Activated CD4-positive, CD25-positive, alpha-beta regulatory T cell treated with anti-CD3 and anti-CD28 coated beads, Interleukin-2, amount 50 U/mL, for 16 hours (primary cell): ENCODE measurements at regions not wholly inside any gene's neighbourhood (a gene's known extent, or its start where the extent isn't known, plus 50 kb on each side); places are given as distances from the start of the nearest gene placed in this dataset.

ENCODE experiments used
- DNase-seq: peaks from one replicate; pipeline ENCODE4 v3.0.0-alpha.2; 2020; ENCODE audit warnings: low read depth, low spot score

DNA sequence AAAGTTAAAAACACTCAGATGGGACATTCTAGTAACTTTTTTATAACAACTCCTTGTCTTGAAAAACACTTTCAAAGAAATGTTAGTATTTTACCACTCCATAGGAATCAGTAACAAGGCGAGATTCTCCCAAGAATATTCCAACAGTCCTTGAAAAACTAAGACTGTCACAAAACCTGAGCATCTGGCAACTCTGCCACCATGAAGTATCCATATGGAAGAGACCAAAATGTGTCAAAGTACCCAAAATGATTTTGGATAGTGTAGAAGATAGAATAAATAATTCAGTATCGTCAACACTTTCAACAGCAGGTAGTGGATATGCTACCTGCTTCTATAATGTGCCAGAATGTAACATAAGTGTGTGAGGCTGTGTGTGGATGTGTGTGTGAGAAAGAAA is 361.8 kb downstream of the ZEB2 start:
- DNase-seq, result no peak

DNA sequence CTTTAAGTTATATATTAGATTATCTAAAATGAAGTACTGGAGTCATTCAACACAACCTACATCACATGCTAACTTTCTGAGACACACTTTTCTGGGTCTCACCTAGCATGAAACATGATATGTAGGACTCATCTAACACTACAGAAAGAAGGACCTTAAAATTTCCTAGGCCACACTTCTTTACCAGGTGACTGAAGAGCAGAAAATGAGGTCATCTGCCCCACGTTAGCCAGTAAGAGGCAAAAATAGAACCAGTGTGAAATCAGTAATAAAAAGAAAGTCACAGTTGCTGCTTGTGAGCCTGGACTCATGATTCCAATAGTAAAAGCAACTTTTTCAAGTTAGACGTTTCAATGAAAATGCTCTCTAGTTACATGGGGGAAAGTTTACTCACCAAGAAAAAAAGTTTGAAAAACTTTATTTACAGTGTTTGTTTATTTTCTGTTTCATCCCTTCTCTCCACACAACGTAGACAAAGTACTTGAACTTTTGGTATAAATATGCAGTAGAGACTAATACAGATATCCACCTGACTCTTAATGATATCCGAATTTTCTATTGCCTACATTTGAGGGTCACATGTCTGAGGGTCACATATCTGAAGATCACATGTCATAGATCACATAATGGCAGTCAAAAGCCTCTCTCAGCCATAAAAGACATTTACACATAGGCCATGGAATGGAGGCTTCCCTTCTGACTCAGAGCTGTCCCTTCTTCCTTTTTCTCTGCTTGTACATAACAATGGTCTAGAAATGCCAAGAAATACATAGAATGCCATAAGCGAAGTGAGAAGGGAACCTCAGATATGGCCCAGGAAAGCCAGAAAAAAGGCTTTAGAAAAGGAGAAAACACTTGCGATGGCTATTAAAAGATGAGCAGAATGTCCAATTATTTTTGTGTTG is 362.9 kb downstream of the ZEB2 start:
- no peak for DNase-seq

GRCh38 chr2:144154205-144154604 is 365.7 kb downstream of the ZEB2 start:
- no peak for DNase-seq

DNA sequence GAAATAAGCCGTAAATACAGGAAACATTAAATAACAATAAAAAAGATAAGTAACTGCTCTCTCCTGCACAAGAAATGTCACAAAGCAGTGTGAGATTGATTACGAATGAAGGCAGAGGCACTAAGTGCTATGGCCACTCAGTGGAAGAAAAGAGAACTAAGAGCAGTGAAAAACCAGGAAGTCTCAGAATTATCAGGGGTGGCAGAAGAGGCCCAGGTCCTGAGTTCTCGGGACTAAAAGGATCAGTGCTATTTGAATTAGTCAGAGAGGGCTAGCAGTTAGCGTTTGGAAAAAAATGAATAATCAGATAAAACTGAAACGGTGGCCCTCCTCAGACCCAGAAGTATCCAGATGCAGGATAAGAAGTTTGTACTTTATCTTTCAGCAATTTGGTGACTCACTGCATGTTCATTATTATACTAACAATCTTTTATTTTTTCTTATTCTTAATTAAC is 367.1 kb downstream of the ZEB2 start:
- no peak for DNase-seq

GRCh38 chr2:144151851-144152250 is 368.1 kb downstream of the ZEB2 start:
- no peak for DNase-seq

- no peak for DNase-seq
These were observed 368.5 kb downstream of the ZEB2 start for GRCh38 chr2:144151405-144151804.

GRCh38 chr2:144147356-144147755 is 372.6 kb downstream of the ZEB2 start:
- no peak for DNase-seq

DNA sequence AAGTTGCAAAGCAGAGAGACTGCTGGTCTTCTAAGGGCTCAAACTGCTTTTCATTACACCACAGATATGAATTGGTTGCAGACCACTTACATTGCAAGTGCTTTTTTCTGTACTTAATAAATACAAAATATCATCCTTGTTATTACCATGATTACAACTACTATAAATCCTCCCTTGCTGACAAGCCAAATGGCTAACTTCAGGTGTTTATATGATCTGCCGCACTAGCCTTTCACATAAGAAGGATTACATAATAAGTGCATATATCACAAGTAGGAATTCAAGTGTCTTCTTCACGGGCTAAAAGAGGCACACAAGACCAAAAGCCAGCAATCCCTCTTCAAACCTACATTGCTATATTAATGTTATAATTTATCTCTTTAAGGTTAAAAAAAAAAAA is 373.0 kb downstream of the ZEB2 start:
- no peak for DNase-seq

DNA sequence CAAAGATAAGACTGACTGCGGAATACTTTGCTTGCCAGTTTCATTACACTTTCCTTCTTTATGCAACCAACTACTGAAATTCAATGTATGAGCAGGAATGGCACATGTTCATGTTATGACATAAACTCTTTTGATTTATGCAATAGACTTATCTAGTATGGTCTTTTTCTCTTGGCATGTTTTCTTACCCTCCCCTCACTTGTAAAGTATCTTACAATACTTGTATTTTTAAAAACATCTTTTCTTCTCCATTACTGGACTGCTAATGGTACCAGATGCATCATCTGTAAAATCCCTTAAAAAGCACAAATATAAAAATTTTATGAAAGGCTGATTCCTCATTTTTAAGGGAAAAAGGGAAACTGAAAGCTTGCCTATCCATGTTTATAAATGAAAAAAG is 373.8 kb downstream of the ZEB2 start:
- no peak for DNase-seq

DNA sequence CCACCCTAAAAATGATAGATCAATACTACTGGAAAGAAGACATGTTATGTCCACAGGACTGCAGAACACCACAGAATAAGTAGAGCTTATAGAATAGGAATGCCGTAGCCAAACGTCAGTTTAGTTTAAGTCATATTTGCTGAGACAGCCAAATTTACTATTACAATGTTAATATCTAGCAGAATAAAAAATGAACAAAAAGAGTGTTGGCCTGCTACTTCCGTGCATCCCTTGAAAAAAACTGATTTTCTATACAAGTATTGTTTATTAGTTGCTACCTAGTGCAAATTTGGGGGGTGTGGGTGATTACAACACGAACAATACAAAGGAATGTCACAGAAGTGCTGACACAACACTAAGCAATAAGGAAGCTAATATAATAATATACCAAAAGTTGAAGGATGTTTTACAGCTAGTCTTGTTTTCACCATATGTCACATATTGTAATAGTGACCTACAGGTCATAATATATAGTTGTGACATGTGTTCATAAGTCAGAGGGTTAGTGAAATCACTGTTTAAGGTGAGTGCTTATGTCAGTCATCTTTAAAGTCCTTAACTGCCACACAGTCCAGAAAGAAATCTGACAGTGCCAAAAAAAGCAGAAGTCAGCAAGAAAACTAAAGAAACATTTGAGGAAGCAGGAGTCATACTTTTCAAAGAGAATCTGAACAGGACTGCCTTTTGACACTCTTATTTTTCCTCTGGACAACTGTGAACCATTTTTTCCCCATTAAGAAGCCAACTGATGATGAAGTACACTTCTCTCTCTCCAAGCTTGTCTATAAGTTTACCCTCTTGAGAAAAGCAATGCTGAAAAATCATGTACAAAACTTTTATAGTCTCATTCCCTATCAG is 376.4 kb downstream of the ZEB2 start:
- DNase-seq, result no peak

DNA sequence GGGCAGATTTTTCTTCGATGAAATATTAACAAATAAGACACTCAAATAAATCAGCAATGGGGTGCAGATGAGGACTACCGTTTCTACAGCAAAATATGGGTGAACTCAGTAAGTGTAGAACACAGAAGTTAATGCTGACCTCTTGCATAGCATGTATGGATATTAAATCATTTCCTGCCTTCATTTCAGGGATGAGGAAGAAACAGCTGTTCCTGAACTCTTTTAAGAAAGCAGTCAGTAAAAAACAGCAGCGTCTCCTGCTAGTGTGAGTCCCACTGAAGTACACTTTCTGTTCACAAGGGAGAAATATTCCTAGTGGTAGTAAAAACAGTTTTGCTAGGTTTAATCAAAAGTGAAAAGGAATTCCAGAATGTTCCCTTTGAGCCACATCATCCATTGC is 379.0 kb downstream of the ZEB2 start:
- no peak for DNase-seq

DNA sequence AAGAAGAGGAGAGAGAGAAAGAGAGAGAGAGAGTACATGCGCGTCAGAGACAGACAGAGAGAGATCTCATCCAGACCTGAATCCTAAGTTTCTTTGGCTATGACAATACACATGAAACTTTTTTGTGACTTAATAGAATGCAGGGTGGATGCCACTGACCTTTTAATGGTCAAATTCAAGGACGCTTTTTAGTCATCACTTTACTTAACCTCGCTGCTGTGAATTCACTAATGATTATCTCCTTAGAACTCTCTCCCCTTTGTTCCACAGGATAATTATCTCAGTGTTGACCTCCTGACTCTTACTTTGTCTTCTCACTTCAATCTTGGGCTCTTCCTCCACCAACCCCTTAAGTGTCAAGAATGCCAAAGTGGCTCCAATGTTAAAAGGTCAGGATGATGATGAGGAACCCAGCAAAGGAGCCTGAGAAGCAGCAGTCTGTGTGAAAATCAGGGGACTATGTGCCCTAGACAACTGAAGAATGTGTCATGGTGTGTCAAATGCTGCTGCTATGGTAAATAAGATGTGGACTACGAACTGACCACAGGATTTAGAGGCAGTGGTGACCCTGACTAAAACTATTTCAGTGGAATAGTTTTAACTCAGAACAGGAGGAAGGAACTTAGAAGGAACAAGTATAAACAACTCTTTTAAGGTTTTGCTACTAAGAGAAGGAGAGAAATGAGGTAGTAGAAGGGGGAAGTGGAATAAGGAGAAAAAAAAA is 382.1 kb downstream of the ZEB2 start:
- DNase-seq, result no peak

DNA sequence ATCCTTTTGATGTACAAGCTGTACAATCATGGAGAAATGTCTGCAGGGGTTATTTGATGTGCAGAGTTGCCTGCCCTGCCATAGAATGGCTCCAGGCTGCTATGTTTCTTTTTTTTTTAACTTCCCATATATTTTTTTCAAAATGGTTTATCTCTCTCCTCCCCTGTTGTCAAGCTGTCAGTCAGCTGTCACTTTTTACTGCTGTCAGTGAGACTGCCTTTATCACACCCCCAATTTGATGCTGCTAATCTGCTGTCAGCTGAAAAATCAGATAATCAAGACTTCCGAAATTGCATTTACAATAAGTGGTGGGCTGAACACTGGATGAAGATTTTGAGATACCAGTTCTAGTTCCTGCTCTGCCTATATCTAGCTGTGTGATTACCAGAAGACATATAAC is 382.6 kb downstream of the ZEB2 start:
- DNase-seq, result no peak

DNA sequence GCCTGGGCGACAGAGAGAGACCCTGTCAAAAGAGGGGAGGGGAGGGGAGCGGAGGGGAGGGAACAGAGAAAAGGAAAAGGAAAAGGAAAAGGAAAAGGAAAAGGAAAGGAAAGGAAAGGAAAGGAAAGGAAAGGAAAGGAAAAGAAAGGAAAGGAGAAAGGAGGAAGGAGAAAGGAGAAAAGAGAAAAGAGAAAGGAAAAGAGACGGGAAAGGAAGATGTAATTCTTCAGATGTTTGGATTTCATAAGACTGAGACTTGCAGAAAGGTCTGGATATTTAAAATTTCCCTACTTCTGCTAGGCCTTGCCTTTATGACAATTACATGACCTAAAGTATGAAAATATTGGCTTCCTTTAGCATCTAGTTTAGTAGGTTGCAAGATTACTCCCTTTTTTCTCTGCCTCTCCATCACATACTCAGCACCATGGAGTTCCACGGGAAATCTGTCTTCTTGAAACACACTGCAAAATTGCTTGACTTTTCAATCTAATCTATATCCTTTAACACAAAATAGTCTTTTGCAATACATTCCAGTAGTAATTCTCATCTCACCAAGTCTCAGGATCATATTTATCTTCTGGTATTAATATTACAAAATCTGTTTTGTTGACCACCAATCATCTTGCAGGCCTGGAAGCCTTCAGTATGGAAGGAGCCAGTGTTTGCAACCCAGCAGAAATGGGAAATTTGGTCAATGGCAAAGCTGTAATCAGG is 383.5 kb downstream of the ZEB2 start:
- DNase-seq, result no peak

GRCh38 chr2:144133936-144134665 is 385.8 kb downstream of the ZEB2 start:
- DNase-seq, result no peak

- no peak for DNase-seq
These were observed 387.6 kb downstream of the ZEB2 start for GRCh38 chr2:144132357-144132756.

- no peak for DNase-seq
These were observed 388.9 kb downstream of the ZEB2 start for GRCh38 chr2:144131042-144131441.

- DNase-seq, result no peak
These were observed 389.4 kb downstream of the ZEB2 start for GRCh38 chr2:144130551-144130950.

- DNase-seq, result no peak
These were observed 391.7 kb downstream of the ZEB2 start for GRCh38 chr2:144128130-144128746.

GRCh38 chr2:144127693-144128092 is 392.2 kb downstream of the ZEB2 start:
- no peak for DNase-seq
